Skeletal muscle satellite cell (primary cell): ENCODE measurements at regions not wholly inside any gene's neighbourhood (a gene's known extent, or its start where the extent isn't known, plus 50 kb on each side); places are given as distances from the start of the nearest gene placed in this dataset.

Experiments
- H3K27me3 ChIP-seq: 2 replicates; pipeline ENCODE4 v1.7.0; 2013; ENCODE audit warnings: low read length; ENCODE audit not compliant: control insufficient read depth, insufficient read depth
- H3K36me3 ChIP-seq: 2 replicates; pipeline ENCODE4 v1.7.0; 2013; ENCODE audit warnings: mild to moderate bottlenecking, control low read depth, low read length; ENCODE audit not compliant: insufficient read depth
- H3K4me1 ChIP-seq: 2 replicates; pipeline ENCODE4 v1.7.0; 2013; ENCODE audit warnings: low read length; ENCODE audit not compliant: control insufficient read depth, insufficient read depth
- H3K4me2 ChIP-seq: 2 replicates; pipeline ENCODE4 v1.7.0; 2013; ENCODE audit warnings: mild to moderate bottlenecking, low read length
- H3K4me3 ChIP-seq: 2 replicates; pipeline ENCODE4 v1.7.0; 2013; ENCODE audit warnings: low read length
- H3K9ac ChIP-seq: 2 replicates; pipeline ENCODE4 v1.7.0; 2013; ENCODE audit warnings: mild to moderate bottlenecking, low read depth, low read length, moderate library complexity
- H3K9me3 ChIP-seq: replicated peaks from 2 replicates; pipeline ENCODE4 v1.7.0; 2013; ENCODE audit warnings: mild to moderate bottlenecking, control low read depth, low read length

GRCh38 chr5:142472306-142472951, 147.6 kb upstream of the SPRY4 start:
- no peaks in the 10 kb centered on the region for H3K9me3 ChIP-seq
- no peaks in the 10 kb centered on the region for H3K36me3 ChIP-seq
- H3K4me3 ChIP-seq = no peak overlapping the region
- H3K9ac ChIP-seq = peak overlapping the region; percentile 52
- H3K4me2 ChIP-seq = peak overlapping the region; percentile 53
- H3K27me3 ChIP-seq = no peaks in the 10 kb centered on the region
- H3K4me1 ChIP-seq = peaks cover 22% of the 10 kb centered on the region

DNA sequence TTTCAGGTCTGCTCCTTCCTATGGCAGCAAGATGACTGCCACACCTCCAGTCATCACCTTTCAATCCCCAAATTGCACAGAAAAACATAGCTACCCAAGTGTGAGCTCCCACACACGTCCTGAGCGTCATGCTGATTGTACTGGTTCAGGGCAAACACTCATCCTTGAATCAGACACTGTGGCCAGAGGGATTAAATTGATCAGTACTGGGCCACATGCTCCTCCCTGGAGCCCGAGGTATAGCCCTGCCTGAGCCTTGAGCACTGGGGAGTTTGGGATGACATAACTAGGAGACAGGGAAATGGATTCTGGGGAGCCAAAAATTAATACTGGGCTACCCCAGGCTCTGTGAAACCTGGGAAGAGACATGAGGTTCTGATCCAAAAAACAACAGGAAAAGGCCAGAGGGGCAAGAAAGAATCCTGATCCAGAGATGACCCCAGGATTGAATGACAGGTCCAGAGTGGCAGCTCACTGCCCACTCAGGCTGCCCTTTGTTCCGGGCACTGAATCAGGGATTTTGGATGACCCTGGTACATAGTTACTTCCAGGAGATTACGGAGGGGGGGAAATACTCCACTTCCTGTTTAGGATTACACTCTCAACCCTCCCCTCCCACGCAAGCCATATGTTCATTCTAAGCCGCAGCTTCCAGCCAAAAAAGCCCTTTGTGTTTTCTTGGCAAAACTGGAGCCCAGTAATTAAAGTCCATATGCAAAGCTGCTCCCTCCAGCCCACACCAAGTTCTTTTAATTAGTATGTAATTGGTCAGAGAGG, 141.6 kb upstream of the SPRY4 start:
- H3K9ac ChIP-seq = peak overlapping the region; percentile 43
- no peaks in the 10 kb centered on the region for H3K27me3 ChIP-seq
- no peaks in the 10 kb centered on the region for H3K9me3 ChIP-seq
- H3K4me2 ChIP-seq = peak overlapping the region; percentile 59
- H3K4me1 ChIP-seq = peaks cover 20% of the 10 kb centered on the region
- peak overlapping the region; percentile 23 for H3K4me3 ChIP-seq
- H3K36me3 ChIP-seq = no peaks in the 10 kb centered on the region

- H3K4me1 ChIP-seq = peaks cover 20% of the 10 kb centered on the region
- no peak overlapping the region for H3K9ac ChIP-seq
- H3K27me3 ChIP-seq = no peaks in the 10 kb centered on the region
- no peak overlapping the region for H3K4me2 ChIP-seq
- H3K36me3 ChIP-seq = no peaks in the 10 kb centered on the region
- H3K9me3 ChIP-seq = no peaks in the 10 kb centered on the region
- no peak overlapping the region for H3K4me3 ChIP-seq
These were observed 140.7 kb upstream of the SPRY4 start for GRCh38 chr5:142465476-142465875.

- H3K4me1 ChIP-seq = peaks cover 20% of the 10 kb centered on the region
- no peaks in the 10 kb centered on the region for H3K36me3 ChIP-seq
- H3K4me2 ChIP-seq = no peak overlapping the region
- no peak overlapping the region for H3K4me3 ChIP-seq
- no peak overlapping the region for H3K9ac ChIP-seq
- no peaks in the 10 kb centered on the region for H3K9me3 ChIP-seq
- H3K27me3 ChIP-seq = no peaks in the 10 kb centered on the region
These were observed 139.1 kb upstream of the SPRY4 start for GRCh38 chr5:142463904-142464303.

GRCh38 chr5:142461028-142461590, 136.3 kb upstream of the SPRY4 start:
- Histone ChIP-seq H3K4me1 (peaks cover 6% of the 10 kb centered on the region), H3K4me2 (no peak overlapping the region), H3K4me3 (no peak overlapping the region), H3K27me3 (no peaks in the 10 kb centered on the region), H3K9ac (no peak overlapping the region), H3K9me3 (no peaks in the 10 kb centered on the region), H3K36me3 (no peaks in the 10 kb centered on the region)

DNA sequence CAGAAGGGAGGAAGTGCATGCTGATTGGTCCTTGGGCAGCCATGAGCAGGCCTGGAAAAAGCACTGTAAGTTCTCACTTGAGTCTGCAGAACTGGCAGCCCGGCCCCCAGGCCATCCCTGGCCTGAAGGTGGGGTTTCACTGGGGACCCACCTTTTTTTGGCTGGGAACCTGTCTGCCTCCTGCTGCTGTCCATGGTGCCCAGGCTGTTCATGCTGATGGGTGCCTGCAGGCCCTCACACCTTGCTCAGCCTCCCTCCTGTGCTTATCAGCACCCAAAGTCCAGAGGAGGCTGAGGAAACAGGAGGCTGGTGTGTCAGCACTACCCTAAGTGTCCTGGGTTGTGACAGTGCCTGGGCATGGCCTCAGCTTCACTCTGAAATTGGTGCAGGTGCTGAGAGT, 134.4 kb upstream of the SPRY4 start:
- no peaks in the 10 kb centered on the region for H3K9me3 ChIP-seq
- H3K27me3 ChIP-seq = no peaks in the 10 kb centered on the region
- no peaks in the 10 kb centered on the region for H3K36me3 ChIP-seq
- no peak overlapping the region for H3K4me3 ChIP-seq
- no peak overlapping the region for H3K9ac ChIP-seq
- H3K4me2 ChIP-seq = no peak overlapping the region
- H3K4me1 ChIP-seq = no peaks in the 10 kb centered on the region

DNA sequence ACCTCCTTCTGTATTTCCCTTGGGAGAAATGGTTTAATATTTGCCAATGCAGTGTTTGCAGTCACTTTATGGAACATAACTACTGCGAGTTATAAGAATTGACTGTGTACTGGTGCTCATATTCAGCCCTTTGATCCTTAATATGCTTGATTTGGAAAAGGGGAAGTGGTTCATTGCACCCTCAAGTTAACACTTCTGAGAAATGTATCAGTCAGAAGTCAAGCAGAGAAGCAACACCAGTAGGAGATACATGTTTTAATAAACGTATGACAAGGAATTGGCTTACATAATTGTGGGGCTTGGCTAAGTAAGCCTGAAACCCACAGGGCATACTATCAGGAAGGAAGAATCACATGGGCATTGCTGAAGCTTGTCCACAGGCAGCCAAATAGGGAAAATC, 131.0 kb upstream of the SPRY4 start:
- H3K27me3 ChIP-seq = no peaks in the 10 kb centered on the region

DNA sequence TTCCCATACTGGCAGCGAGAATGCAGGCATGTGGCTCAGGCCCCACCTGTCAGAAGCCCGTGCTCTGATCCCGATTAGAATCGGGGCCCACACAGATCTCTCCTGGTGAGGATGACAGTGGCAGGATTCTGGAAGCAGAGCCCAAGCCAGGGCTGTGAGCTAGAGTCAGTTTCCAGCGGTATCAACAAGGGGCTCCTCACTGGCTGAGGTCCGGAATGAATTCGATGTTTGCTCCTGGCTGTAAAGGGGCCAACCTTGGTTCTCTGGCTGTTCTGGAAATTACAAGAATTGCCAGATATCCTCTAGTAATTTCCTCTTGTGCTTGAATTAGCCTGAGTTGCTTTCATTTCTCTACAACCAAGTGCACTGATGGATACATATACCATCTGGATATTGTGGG, 129.1 kb upstream of the SPRY4 start:
- Histone ChIP-seq H3K4me3 (no peak overlapping the region), H3K36me3 (no peaks in the 10 kb centered on the region), H3K9ac (no peak overlapping the region), H3K9me3 (no peaks in the 10 kb centered on the region), H3K4me2 (no peak overlapping the region), H3K27me3 (no peaks in the 10 kb centered on the region), H3K4me1 (no peaks in the 10 kb centered on the region)

More for the DNA sequence above, 131.0 kb upstream of the SPRY4 start:
- no peaks in the 10 kb centered on the region for H3K36me3 ChIP-seq
- no peaks in the 10 kb centered on the region for H3K9me3 ChIP-seq
- no peaks in the 10 kb centered on the region for H3K4me1 ChIP-seq
- H3K4me3 ChIP-seq = no peak overlapping the region
- no peak overlapping the region for H3K9ac ChIP-seq
- no peak overlapping the region for H3K4me2 ChIP-seq

- Histone ChIP-seq H3K36me3 (no peaks in the 10 kb centered on the region), H3K9ac (no peak overlapping the region), H3K4me1 (peaks cover 16% of the 10 kb centered on the region), H3K4me3 (no peak overlapping the region), H3K4me2 (no peak overlapping the region), H3K9me3 (no peaks in the 10 kb centered on the region), H3K27me3 (no peaks in the 10 kb centered on the region)
These were observed 125.6 kb upstream of the SPRY4 start for GRCh38 chr5:142450419-142450818.

- no peak overlapping the region for H3K4me2 ChIP-seq
- no peaks in the 10 kb centered on the region for H3K27me3 ChIP-seq
- peaks cover 31% of the 10 kb centered on the region for H3K4me1 ChIP-seq
- H3K9me3 ChIP-seq = no peaks in the 10 kb centered on the region
- H3K4me3 ChIP-seq = no peak overlapping the region
- H3K36me3 ChIP-seq = no peaks in the 10 kb centered on the region
- no peak overlapping the region for H3K9ac ChIP-seq
These were observed 123.1 kb upstream of the SPRY4 start for GRCh38 chr5:142447887-142448286.

- Histone ChIP-seq H3K4me1 (peaks cover 31% of the 10 kb centered on the region), H3K4me3 (no peak overlapping the region), H3K9ac (peak overlapping the region; percentile 57), H3K36me3 (no peaks in the 10 kb centered on the region), H3K27me3 (no peaks in the 10 kb centered on the region), H3K4me2 (no peak overlapping the region), H3K9me3 (no peaks in the 10 kb centered on the region)
These were observed 122.1 kb upstream of the SPRY4 start for GRCh38 chr5:142446960-142447279.
